ENCODE measurements at regions not wholly inside any gene's neighbourhood (a gene's known extent, or its start where the extent isn't known, plus 50 kb on each side); places are given as distances from the start of the nearest gene placed in this dataset.

GRCh38 chr6:163958646-163959045 lies 544.1 kb downstream of the QKI start:
- Histone ChIP-seq H3K27me3 (ENCODE audit: control insufficient read depth in 2 of 2, insufficient read depth in 2 of 2, low read length in 2 of 2) (peaks cover 25 to 39% of the 10 kb centered on the region in 2 experiments), H4K20me1 (replicated peaks; ENCODE audit: control insufficient read depth, insufficient read depth, low read length) (no peaks in the 10 kb centered on the region), H3K79me2 (ENCODE audit: control insufficient read depth, insufficient read depth, low read length) (no peaks in the 10 kb centered on the region), H2AFZ (ENCODE audit: low read depth, low read length) (no peak overlapping the region), H3K9me3 (replicated peaks; ENCODE audit: control insufficient read depth, insufficient read depth, low read depth, low read length) (no peaks in the 10 kb centered on the region), H3K9me1 (ENCODE audit: control insufficient read depth, insufficient read depth, low read length) (no peaks in the 10 kb centered on the region), H3K9ac (ENCODE audit: insufficient read depth in 1 of 2, low read depth in 2 of 2, low read length in 2 of 2) (no peak overlapping the region), H3K4me1 (replicated peaks in 1 of 2; ENCODE audit: control insufficient read depth in 2 of 2, insufficient read depth in 2 of 2, low read length in 2 of 2) (no peaks in the 10 kb centered on the region), H3K4me3 (no peak overlapping the region), H3K36me3 (ENCODE audit: control insufficient read depth, insufficient read depth, low read length) (no peaks in the 10 kb centered on the region), H3K4me2 (ENCODE audit: insufficient read depth, low read length) (no peak overlapping the region), H3K27ac (ENCODE audit: extremely low read depth, low read depth, low read length) (no peak overlapping the region)
- intact Hi-C loops (cut with micrococcal nuclease) (loop anchor here (5.0 to 10.0 kb wide), 4 partner anchors 149 to 1051 kb away; no protein-coding TSS in a partner anchor), in situ Hi-C loops (cut with MboI) (loop anchor here (5.0 to 10.0 kb wide), 2 partner anchors 526 to 774 kb away; no protein-coding TSS in a partner anchor)
- CTCF ChIA-PET (ENCODE audit: low intra/inter-chr PET ratio), result no interaction called here
- FAIRE-seq (no peak), DNase-seq (ENCODE audit: extremely low read depth in 1 of 4, low spot score in 3 of 4) (no peak), ATAC-seq (no peak)
- POLR2A ChIA-PET, result interaction anchor here (0.6 to 1.0 kb wide), 2 partner anchors 225 to 783 kb away, joined by 4 read pairs; no protein-coding TSS in a partner anchor
- WGBS (ENCODE audit: insufficient coverage, low coverage, missing lambda C conversion rate), result 2% methylated on average over 3 of the region's 3 CpGs
- no peak for TF ChIP-seq SMARCB1 (IDR thresholded peaks at IDR 0.05; ENCODE audit: insufficient read length, low read depth)
- TF ChIP-seq POLR2AphosphoS2 (IDR thresholded peaks at IDR 0.05; ENCODE audit: low read length), result no peak
- no peak for TF ChIP-seq HNRNPLL (IDR thresholded peaks at IDR 0.05; ENCODE audit: low read depth, low read length, poor library complexity, severe bottlenecking)
- TF ChIP-seq ZC3H11A (IDR thresholded peaks at IDR 0.05; ENCODE audit: low read depth, low read length), result no peak
- no peak for TF ChIP-seq NUFIP1 (IDR thresholded peaks at IDR 0.05; ENCODE audit: partially characterized antibody)
- TF ChIP-seq ZHX1 (conservative IDR thresholded peaks at IDR 0.05; ENCODE audit: low read length), result no peak
- TF ChIP-seq FOXA3 (CRISPR knock-in tag; conservative IDR thresholded peaks at IDR 0.05 in 1 of 2, IDR thresholded peaks at IDR 0.05 in 1 of 2), result no peak
- TF ChIP-seq U2AF1 (optimal IDR thresholded peaks at IDR 0.05; ENCODE audit: low read depth, low read length), result no peak
- no peak for TF ChIP-seq ELF1 (tag; IDR thresholded peaks at IDR 0.05)
- TF ChIP-seq DPF2 (IDR thresholded peaks at IDR 0.05), result no peak
- no TSS peak for BruUV-seq (replicated peaks)

Measured in K562 (cell line).